Heart right ventricle (tissue), 16 donors: ENCODE measurements at regions not wholly inside any gene's neighbourhood (a gene's known extent, or its start where the extent isn't known, plus 50 kb on each side); places are given as distances from the start of the nearest gene placed in this dataset.
A peak's percentile ranks its signal among the peaks of the same experiment; 100 is the strongest.

ENCODE experiments used
- ATAC-seq, 8 donors: fragments of 200-7000 bp; cut with Tn5 transposase; one replicate each; pipeline ENCODE4 v1.9.1; 2020; ENCODE audit warnings: mild to moderate bottlenecking in 8 of 8, moderate library complexity in 8 of 8, moderate number of reproducible peaks in 1 of 8
- DNase-seq, 2 donors: peaks; one replicate each; pipeline ENCODE4 v3.0.0-alpha.2; 2020
- H3K27ac ChIP-seq, 10 donors: fragments of 200-600 bp; sonication (generic) in 2 of 10; one replicate each; pipeline versions ENCODE4 v1.5.0 to v1.8.0; 2020 to 2022; ENCODE audit warnings: mild to moderate bottlenecking in 3 of 10
- H3K27me3 ChIP-seq, 7 donors: fragments of 200-600 bp; one replicate each; pipeline ENCODE4 v1.8.0; 2021 to 2022; ENCODE audit warnings: mild to moderate bottlenecking in 2 of 7
- H3K36me3 ChIP-seq, 9 donors: fragments of 200-600 bp; sonication (generic) in 1 of 9; one replicate each; pipeline versions ENCODE4 v1.5.0 to v1.8.0; 2020 to 2022; ENCODE audit warnings: mild to moderate bottlenecking in 2 of 9
- H3K4me1 ChIP-seq, 9 donors: fragments of 200-600 bp; sonication (generic) in 1 of 9; one replicate each; pipeline versions ENCODE4 v1.5.0 to v1.8.0; 2020 to 2022; ENCODE audit warnings: mild to moderate bottlenecking in 4 of 9
- H3K4me3 ChIP-seq, 10 donors: fragments of 200-600 bp; sonication (generic) in 2 of 10; one replicate each; pipeline versions ENCODE4 v1.5.0 to v1.8.0; 2020 to 2022; ENCODE audit warnings: mild to moderate bottlenecking in 7 of 10, moderate library complexity in 2 of 10
- H3K9me3 ChIP-seq, 11 donors: fragments of 200-600 bp in 10 of 11; sonication (generic) in 2 of 11; one replicate each; pipeline versions ENCODE4 v1.5.0 to v1.8.0; 2013 to 2022; ENCODE audit warnings: mild to moderate bottlenecking in 2 of 11, control low read depth in 1 of 11, moderate library complexity in 1 of 11
- CTCF ChIP-seq, 9 donors: fragments of 200-600 bp; sonication (generic) in 2 of 9; IDR thresholded peaks; one replicate each; pipeline versions ENCODE4 v1.5.0 to v1.8.0; 2021 to 2022; ENCODE audit warnings: antibody characterized with exemption in 9 of 9, mild to moderate bottlenecking in 5 of 9, moderate library complexity in 1 of 9
- WGBS, 2 donors: extraction: QIAGEN DNeasy Blood & Tissue Kit; methylation state at CpG; one replicate each; pipeline ENCODE4 v1.1.7; 2013; ENCODE audit warnings: inconsistent platforms in 1 of 2; 5-methylcytosine and 5-hydroxymethylcytosine counted together
- intact Hi-C, 10 donors: fragments of 100-400 bp; cut with DNase I; formaldehyde crosslinking; loops; one replicate each; pipeline versions ENCODE4 v1.11.1 to v1.14.2; 2022
- donor health status: Arrhythmogenic right ventricular cardiomyopathy.
- donor health status: ischemic (EF 13 %, LVEDD 7.1; RV severe dilation, severe dysfunction).
- donor health status: healthy with polysubstance abuse.
- donor health status: DM: no; HTN: yes; CAD: no.
- donor health status: DM: no; HTN: no; CAD: no.
- donor health status: ischemic (EF 25% LVEDD 6.9; RV normal size, moderate dysfunction).
- donor health status: ischemic (EF 25% LVEDD 5.7; RV mildly dilated, moderate dysfunction).
- donor health status: healthy.
- donor health status: DM: yes; HTN: yes; CAD: no.
- donor health status: Ischemic cardiomyopathy.
- donor health status: ischemic (EF 35%, LVEDD 5.7; RV mildly dilated, moderate dysfunction).
- donor health status: nonischemic (EF 11% LVEDD 7.7; RV severe dilation, severe dysfunction).
- donor health status: DM: yes; HTN: yes; CAD: no.
- donor health status: PGD.
- donor health status: ischemic (EF 29% LVEDD 5.4; RV normal size, mild dysfunction).
- donor health status: nonischemic (EF 23%, LVEDD 6.1; RV moderate dilation, normal function).

GRCh38 chr9:117494401-117495090, 79.7 kb upstream of the ASTN2 start:
- H3K27me3 ChIP-seq: no peaks in the 10 kb centered on the region
- intact Hi-C loops: no loop called here
- no peak for TF ChIP-seq CTCF (IDR thresholded peaks at IDR 0.05)
- DNase-seq: no peak
- H3K9me3 ChIP-seq: peaks cover 0 to 9% (median 0%) of the 10 kb centered on the region in 11 donors
- WGBS, 2 donors: 35 to 36% methylated on average over 3 of the region's 3 CpGs
- H3K4me3 ChIP-seq: peak overlapping the region in 2 of 10 donors; percentile 4 to 13
- H3K36me3 ChIP-seq: no peaks in the 10 kb centered on the region
- H3K4me1 ChIP-seq: no peaks in the 10 kb centered on the region
- no peak for ATAC-seq
- H3K27ac ChIP-seq: no peak overlapping the region

GRCh38 chr9:117492476-117492875, 77.6 kb upstream of the ASTN2 start:
- Histone ChIP-seq H3K4me1 (peaks cover 0 to 5% (median 0%) of the 10 kb centered on the region in 9 donors), H3K9me3 (peaks cover 0 to 9% (median 0%) of the 10 kb centered on the region in 11 donors), H3K4me3 (no peak overlapping the region), H3K27ac (no peak overlapping the region), H3K36me3 (no peaks in the 10 kb centered on the region), H3K27me3 (no peaks in the 10 kb centered on the region)
- 71 to 75% methylated on average over 3 of the region's 3 CpGs for WGBS, 2 donors
- no peak for TF ChIP-seq CTCF (IDR thresholded peaks at IDR 0.05)
- no peak for DNase-seq
- no peak for ATAC-seq
- intact Hi-C loops: no loop called here

GRCh38 chr9:117491491-117491890, 76.6 kb upstream of the ASTN2 start:
- no peak for ATAC-seq
- TF ChIP-seq CTCF (IDR thresholded peaks at IDR 0.05): no peak
- intact Hi-C loops: loop anchor here in 1 of 10 donors (2.0 kb wide), 1 partner anchor 65 kb away; no protein-coding TSS in a partner anchor
- peaks cover 0 to 6% (median 0%) of the 10 kb centered on the region in 11 donors for H3K9me3 ChIP-seq
- H3K4me3 ChIP-seq: no peak overlapping the region
- H3K27ac ChIP-seq: no peak overlapping the region
- DNase-seq: no peak
- 68 to 72% methylated on average over 4 of the region's 4 CpGs for WGBS, 2 donors
- no peaks in the 10 kb centered on the region for H3K27me3 ChIP-seq
- H3K4me1 ChIP-seq: peaks cover 0 to 9% (median 0%) of the 10 kb centered on the region in 9 donors
- no peaks in the 10 kb centered on the region for H3K36me3 ChIP-seq

- Histone ChIP-seq H3K27ac (no peak overlapping the region), H3K4me1 (peaks cover 0 to 9% (median 0%) of the 10 kb centered on the region in 9 donors), H3K36me3 (no peaks in the 10 kb centered on the region), H3K4me3 (no peak overlapping the region), H3K9me3 (no peaks in the 10 kb centered on the region), H3K27me3 (peaks cover 0 to 12% (median 0%) of the 10 kb centered on the region in 7 donors)
- DNase-seq (no peak), ATAC-seq (no peak)
- no peak for TF ChIP-seq CTCF (IDR thresholded peaks at IDR 0.05)
- intact Hi-C loops: loop anchor here in 1 of 10 donors (2.0 kb wide), 1 partner anchor 67 kb away; no protein-coding TSS in a partner anchor
Measured at GRCh38 chr9:117490199-117490598, 75.3 kb upstream of the ASTN2 start.
